CD8-positive, alpha-beta memory T cell (primary cell): ENCODE measurements at regions not wholly inside any gene's neighbourhood (a gene's known extent, or its start where the extent isn't known, plus 50 kb on each side); places are given as distances from the start of the nearest gene placed in this dataset.

Source experiments
- CTCF ChIA-PET: fragments of 350-600 bp; sonication (Branson Sonifier 250); formaldehyde crosslinking; loops from one replicate; lab custom pipeline; 2021; ENCODE audit warnings: antibody characterized with exemption; lab: Charles Lee
- POLR2A ChIA-PET: fragments of 350-600 bp; sonication (Branson Sonifier 250); formaldehyde crosslinking; loops from one replicate; lab custom pipeline; 2021; ENCODE audit warnings: antibody characterized with exemption; lab: Charles Lee
- DNase-seq, 5 donors: peaks; one replicate each; pipeline versions ENCODE4 v3.0.0 to v3.0.0-alpha.2; 2020 to 2022; ENCODE audit warnings: mixed read lengths in 1 of 5
- H3K27ac ChIP-seq: one replicate; pipeline ENCODE4 v1.7.0; 2013; ENCODE audit warnings: low read depth, mild to moderate bottlenecking, low read length, moderate library complexity
- H3K27me3 ChIP-seq: 2 replicates; pipeline ENCODE4 v1.7.0; 2013; ENCODE audit warnings: low read length, mild to moderate bottlenecking; ENCODE audit not compliant: insufficient read depth, poor library complexity, severe bottlenecking
- H3K36me3 ChIP-seq: 2 replicates; pipeline ENCODE4 v1.7.0; 2013; ENCODE audit warnings: mild to moderate bottlenecking, low read length, moderate library complexity; ENCODE audit not compliant: insufficient read depth
- H3K4me1 ChIP-seq: 2 replicates; pipeline ENCODE4 v1.7.0; 2013; ENCODE audit warnings: mild to moderate bottlenecking, low read length, moderate library complexity; ENCODE audit not compliant: insufficient read depth
- H3K4me3 ChIP-seq: 2 replicates; pipeline ENCODE4 v1.7.0; 2013; ENCODE audit warnings: mild to moderate bottlenecking, low read length
- H3K9me3 ChIP-seq: 2 replicates; pipeline ENCODE4 v1.7.0; 2013; ENCODE audit warnings: mild to moderate bottlenecking, low read length
- H3K27ac Mint-ChIP-seq, 8 donors: one replicate each; pipeline ENCODE4 v1.8.0; 2020 to 2021; ENCODE audit warnings: mixed read lengths in 8 of 8, mild to moderate bottlenecking in 6 of 8, inconsistent platforms in 3 of 8, moderate library complexity in 3 of 8
- H3K27me3 Mint-ChIP-seq, 2 donors: one replicate each; pipeline ENCODE4 v1.8.0; 2020 to 2021; ENCODE audit warnings: mixed read lengths in 2 of 2, mild to moderate bottlenecking in 1 of 2, moderate library complexity in 1 of 2
- H3K36me3 Mint-ChIP-seq, 3 donors: one replicate each; pipeline ENCODE4 v1.8.0; 2020 to 2021; ENCODE audit warnings: mixed read lengths in 3 of 3, inconsistent platforms in 1 of 3, mild to moderate bottlenecking in 1 of 3
- H3K4me1 Mint-ChIP-seq, 3 donors: one replicate each; pipeline ENCODE4 v1.8.0; 2020 to 2021; ENCODE audit warnings: mixed read lengths in 3 of 3, inconsistent platforms in 1 of 3, mild to moderate bottlenecking in 1 of 3
- H3K4me3 Mint-ChIP-seq, 7 donors: one replicate each; pipeline ENCODE4 v1.8.0; 2020 to 2021; ENCODE audit warnings: mixed read lengths in 7 of 7, mild to moderate bottlenecking in 6 of 7, moderate library complexity in 4 of 7, inconsistent platforms in 2 of 7
- H3K9me3 Mint-ChIP-seq, 5 donors: one replicate each; pipeline ENCODE4 v1.8.0; 2020 to 2022; ENCODE audit warnings: mixed read lengths in 5 of 5, mild to moderate bottlenecking in 3 of 5, moderate library complexity in 2 of 5, inconsistent platforms in 1 of 5

DNA sequence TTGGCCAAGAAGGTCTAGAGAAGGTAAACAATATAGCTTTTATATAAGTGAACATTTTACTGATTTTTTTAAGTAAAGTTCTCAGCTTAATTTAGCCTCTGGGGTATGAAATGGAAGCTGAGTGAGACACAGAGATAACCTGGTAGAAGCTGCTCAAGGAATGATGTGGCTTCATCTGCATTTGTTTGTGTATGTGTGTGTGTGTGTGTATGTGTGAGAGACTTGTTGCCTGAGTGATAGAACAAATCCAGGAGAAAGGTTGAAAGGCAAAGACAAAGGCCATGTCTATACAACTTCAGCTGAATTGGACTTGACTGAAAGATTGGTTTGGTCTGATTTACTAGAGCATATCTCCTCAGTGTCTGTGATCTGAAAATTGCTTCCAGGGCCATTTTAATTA lies 63.6 kb downstream of the PCDH7 start:
- Mint-ChIP-seq H3K4me3 (no peak overlapping the region), H3K27me3 (no peaks in the 10 kb centered on the region), H3K27ac (no peak overlapping the region), H3K36me3 (no peaks in the 10 kb centered on the region), H3K9me3 (peaks cover 1 to 19% (median 9%) of the 10 kb centered on the region in 5 donors), H3K4me1 (no peaks in the 10 kb centered on the region)
- no peak for DNase-seq
- ChIA-PET POLR2A (no interaction called here), CTCF (no interaction called here)
- Histone ChIP-seq H3K27ac (no peak overlapping the region), H3K4me3 (no peak overlapping the region), H3K4me1 (no peaks in the 10 kb centered on the region), H3K9me3 (no peaks in the 10 kb centered on the region), H3K36me3 (no peaks in the 10 kb centered on the region), H3K27me3 (no peaks in the 10 kb centered on the region)

DNA sequence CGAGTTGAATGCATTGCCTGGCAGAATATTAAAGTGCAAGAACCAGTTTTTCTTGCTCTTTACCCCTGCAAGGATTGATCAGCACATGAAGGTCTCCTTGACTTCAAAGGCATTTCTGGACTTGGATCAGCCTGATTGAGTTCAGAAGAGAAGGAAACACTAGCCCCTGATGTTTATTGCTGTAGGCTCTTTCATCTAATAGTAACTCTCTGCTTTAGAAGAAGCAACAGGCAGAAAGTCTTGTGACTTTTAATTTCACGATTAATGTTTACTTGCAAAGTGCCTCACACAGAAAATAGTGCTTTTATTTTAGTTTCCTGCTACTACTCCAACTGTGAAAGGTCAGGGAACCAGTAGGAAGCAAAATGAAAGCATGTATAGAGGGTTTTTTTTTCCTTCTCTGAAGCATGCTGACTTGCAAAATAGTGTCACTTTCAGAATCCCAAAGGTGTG lies 69.1 kb downstream of the PCDH7 start:
- Histone ChIP-seq H3K27me3 (no peaks in the 10 kb centered on the region), H3K9me3 (no peaks in the 10 kb centered on the region), H3K4me3 (no peak overlapping the region), H3K4me1 (no peaks in the 10 kb centered on the region), H3K27ac (no peak overlapping the region), H3K36me3 (no peaks in the 10 kb centered on the region)
- no peaks in the 10 kb centered on the region for H3K27me3 Mint-ChIP-seq
- CTCF ChIA-PET: no interaction called here
- no peak for DNase-seq
- peaks cover 0 to 2% (median 0%) of the 10 kb centered on the region in 3 donors for H3K36me3 Mint-ChIP-seq
- H3K4me3 Mint-ChIP-seq: no peak overlapping the region
- no peaks in the 10 kb centered on the region for H3K4me1 Mint-ChIP-seq
- peaks cover 0 to 35% (median 2%) of the 10 kb centered on the region in 5 donors for H3K9me3 Mint-ChIP-seq
- POLR2A ChIA-PET: no interaction called here
- no peak overlapping the region for H3K27ac Mint-ChIP-seq

DNA sequence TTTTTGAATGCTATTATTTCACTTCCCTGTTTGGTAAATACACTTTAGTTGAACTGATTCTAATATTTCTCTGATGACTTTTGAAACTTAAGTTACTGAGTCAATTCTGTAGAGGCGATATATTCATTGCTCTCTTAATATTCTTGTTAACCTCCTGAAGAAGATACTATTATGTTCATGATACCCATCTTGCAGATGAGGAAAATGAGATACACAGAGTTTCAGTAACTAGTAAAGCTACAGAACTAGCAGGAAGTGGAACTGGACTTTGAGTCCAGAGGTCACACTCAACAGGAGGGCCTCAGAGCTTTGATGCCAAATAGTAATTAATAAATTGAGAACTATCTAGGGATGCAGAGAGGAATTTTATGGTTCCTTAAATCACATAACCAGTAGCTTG lies 70.0 kb downstream of the PCDH7 start:
- Histone ChIP-seq H3K4me3 (no peak overlapping the region), H3K9me3 (no peaks in the 10 kb centered on the region), H3K4me1 (no peaks in the 10 kb centered on the region), H3K36me3 (no peaks in the 10 kb centered on the region), H3K27me3 (no peaks in the 10 kb centered on the region), H3K27ac (no peak overlapping the region)
- POLR2A ChIA-PET: no interaction called here
- CTCF ChIA-PET: no interaction called here
- no peak overlapping the region for H3K4me3 Mint-ChIP-seq
- peaks cover 0 to 35% (median 2%) of the 10 kb centered on the region in 5 donors for H3K9me3 Mint-ChIP-seq
- no peaks in the 10 kb centered on the region for H3K27me3 Mint-ChIP-seq
- H3K4me1 Mint-ChIP-seq: no peaks in the 10 kb centered on the region
- H3K36me3 Mint-ChIP-seq: peaks cover 0 to 2% (median 0%) of the 10 kb centered on the region in 3 donors
- no peak for DNase-seq
- no peak overlapping the region for H3K27ac Mint-ChIP-seq

DNA sequence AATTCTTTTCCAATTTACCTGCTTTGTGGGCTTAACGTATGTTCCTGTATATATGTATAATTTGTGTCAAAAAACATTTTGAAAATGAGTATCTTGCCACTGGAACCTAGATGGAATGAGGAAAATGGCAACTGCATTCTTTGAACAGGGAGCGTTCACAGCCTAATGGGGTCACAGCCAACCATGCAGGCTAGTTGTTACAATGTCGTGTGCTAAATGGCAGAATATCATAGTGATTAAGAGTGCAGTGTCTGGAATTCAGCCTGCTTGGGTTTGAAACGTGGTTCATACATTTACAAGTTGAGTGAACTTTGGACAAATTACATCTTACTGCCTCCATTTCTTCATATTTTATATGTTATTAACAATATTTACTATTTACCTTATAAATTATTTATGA lies 70.8 kb downstream of the PCDH7 start:
- CTCF ChIA-PET: no interaction called here
- POLR2A ChIA-PET: no interaction called here

DNA sequence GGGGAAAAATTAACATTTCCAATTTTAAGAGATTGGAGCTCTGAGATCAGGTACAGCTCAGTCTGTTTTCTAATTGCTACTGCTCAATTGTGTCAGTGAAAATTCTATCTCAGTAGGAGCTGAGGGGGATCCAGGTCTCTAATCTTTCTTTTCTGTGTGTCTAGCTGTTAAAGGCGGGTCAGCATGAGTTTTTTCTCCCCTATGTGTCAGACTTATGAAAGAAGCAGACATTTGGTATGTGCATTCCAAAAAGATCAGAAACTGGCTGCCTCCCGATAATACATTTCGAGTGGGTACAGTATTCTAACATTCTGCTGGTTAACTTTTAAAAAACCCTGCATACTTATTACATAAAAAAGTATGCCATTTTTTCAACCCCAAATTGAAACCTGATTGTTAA lies 72.4 kb downstream of the PCDH7 start:
- Mint-ChIP-seq H3K27me3 (peaks cover 0 to 2% of the 10 kb centered on the region in 2 donors), H3K4me3 (no peak overlapping the region), H3K36me3 (peaks cover 0 to 2% (median 0%) of the 10 kb centered on the region in 3 donors), H3K4me1 (no peaks in the 10 kb centered on the region), H3K9me3 (peaks cover 0 to 20% (median 3%) of the 10 kb centered on the region in 5 donors), H3K27ac (no peak overlapping the region)
- no peak for DNase-seq
- Histone ChIP-seq H3K4me1 (no peaks in the 10 kb centered on the region), H3K27ac (no peak overlapping the region), H3K36me3 (no peaks in the 10 kb centered on the region), H3K27me3 (no peaks in the 10 kb centered on the region), H3K9me3 (no peaks in the 10 kb centered on the region), H3K4me3 (no peak overlapping the region)
- ChIA-PET CTCF (no interaction called here), POLR2A (no interaction called here)

More for the DNA sequence above, 70.8 kb downstream of the PCDH7 start:
- no peak overlapping the region for H3K4me3 ChIP-seq
- no peak overlapping the region for H3K4me3 Mint-ChIP-seq
- no peak for DNase-seq
- H3K27ac ChIP-seq: no peak overlapping the region
- H3K9me3 Mint-ChIP-seq: peaks cover 0 to 35% (median 2%) of the 10 kb centered on the region in 5 donors
- H3K27ac Mint-ChIP-seq: no peak overlapping the region
- no peaks in the 10 kb centered on the region for H3K36me3 ChIP-seq
- H3K4me1 ChIP-seq: no peaks in the 10 kb centered on the region
- H3K4me1 Mint-ChIP-seq: no peaks in the 10 kb centered on the region
- peaks cover 0 to 2% (median 0%) of the 10 kb centered on the region in 3 donors for H3K36me3 Mint-ChIP-seq
- H3K9me3 ChIP-seq: no peaks in the 10 kb centered on the region
- no peaks in the 10 kb centered on the region for H3K27me3 ChIP-seq
- H3K27me3 Mint-ChIP-seq: no peaks in the 10 kb centered on the region

DNA sequence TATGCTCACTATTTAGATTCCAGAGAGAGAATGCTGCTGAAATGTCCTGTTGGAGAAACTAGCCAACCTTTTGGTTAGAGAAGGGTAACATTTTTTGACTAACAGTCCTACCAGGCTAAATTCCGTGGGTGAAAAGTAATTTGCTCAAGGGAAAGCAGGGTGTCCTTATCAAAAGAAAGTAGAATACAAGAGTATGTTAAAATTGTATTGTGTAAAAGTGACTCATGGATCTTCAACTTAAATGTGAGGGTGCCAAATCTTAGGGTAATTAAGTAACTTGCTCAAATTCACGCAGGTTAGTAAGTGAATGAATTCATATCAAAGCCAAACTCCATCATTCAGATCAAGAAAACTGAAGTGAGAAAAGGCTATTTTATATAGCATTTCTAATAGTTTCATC lies 81.7 kb downstream of the PCDH7 start:
- Histone ChIP-seq H3K9me3 (no peaks in the 10 kb centered on the region), H3K4me3 (no peak overlapping the region), H3K4me1 (no peaks in the 10 kb centered on the region), H3K27ac (no peak overlapping the region), H3K27me3 (no peaks in the 10 kb centered on the region), H3K36me3 (no peaks in the 10 kb centered on the region)
- ChIA-PET POLR2A (no interaction called here), CTCF (no interaction called here)
- no peak for DNase-seq
- Mint-ChIP-seq H3K36me3 (no peaks in the 10 kb centered on the region), H3K27ac (no peak overlapping the region), H3K9me3 (peaks cover 10 to 27% (median 26%) of the 10 kb centered on the region in 5 donors), H3K4me1 (no peaks in the 10 kb centered on the region), H3K27me3 (no peaks in the 10 kb centered on the region), H3K4me3 (no peak overlapping the region)

DNA sequence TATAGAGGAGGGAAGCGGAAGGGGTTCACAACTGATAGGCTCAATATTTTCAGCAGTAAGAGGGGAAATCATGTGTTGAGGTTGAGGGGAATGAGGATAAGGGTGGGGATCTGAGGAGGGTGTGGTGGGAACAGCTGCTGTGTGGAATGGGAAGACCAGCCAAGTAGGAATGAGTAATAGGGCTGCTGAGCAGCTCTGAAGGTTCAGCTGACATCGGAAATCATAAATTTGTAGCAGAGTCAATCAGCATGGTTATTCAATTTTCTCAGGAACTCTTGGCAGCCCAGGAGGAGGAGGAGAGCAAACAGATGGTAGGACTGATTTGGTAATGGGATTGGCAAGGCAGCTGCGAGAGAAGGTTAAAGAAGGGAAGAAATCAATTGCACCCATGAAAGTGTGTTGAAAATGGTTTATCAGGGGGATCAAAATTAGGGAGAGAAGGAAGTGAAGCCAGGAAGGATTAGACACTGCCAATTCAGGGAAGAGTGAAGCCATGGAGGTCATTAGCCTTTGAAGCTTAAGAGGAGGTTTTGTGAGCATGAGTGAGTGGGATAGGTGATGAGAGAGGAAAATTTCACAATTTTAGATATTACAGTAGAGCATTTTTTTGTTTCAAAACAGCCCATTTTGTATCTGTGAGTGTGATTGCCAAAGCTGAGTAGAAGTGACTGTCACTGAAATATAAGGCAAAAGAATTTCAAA lies 82.6 kb downstream of the PCDH7 start:
- H3K4me1 ChIP-seq: no peaks in the 10 kb centered on the region
- H3K27me3 Mint-ChIP-seq: no peaks in the 10 kb centered on the region
- H3K9me3 Mint-ChIP-seq: peaks cover 13 to 33% (median 24%) of the 10 kb centered on the region in 5 donors
- no peak overlapping the region for H3K27ac ChIP-seq
- H3K36me3 Mint-ChIP-seq: no peaks in the 10 kb centered on the region
- ChIA-PET POLR2A (no interaction called here), CTCF (no interaction called here)
- H3K4me3 Mint-ChIP-seq: peak overlapping the region in 1 of 7 donors; percentile 15
- no peaks in the 10 kb centered on the region for H3K36me3 ChIP-seq
- no peak overlapping the region for H3K27ac Mint-ChIP-seq
- DNase-seq: no peak
- H3K4me3 ChIP-seq: no peak overlapping the region
- H3K4me1 Mint-ChIP-seq: no peaks in the 10 kb centered on the region
- no peaks in the 10 kb centered on the region for H3K9me3 ChIP-seq
- H3K27me3 ChIP-seq: no peaks in the 10 kb centered on the region

DNA sequence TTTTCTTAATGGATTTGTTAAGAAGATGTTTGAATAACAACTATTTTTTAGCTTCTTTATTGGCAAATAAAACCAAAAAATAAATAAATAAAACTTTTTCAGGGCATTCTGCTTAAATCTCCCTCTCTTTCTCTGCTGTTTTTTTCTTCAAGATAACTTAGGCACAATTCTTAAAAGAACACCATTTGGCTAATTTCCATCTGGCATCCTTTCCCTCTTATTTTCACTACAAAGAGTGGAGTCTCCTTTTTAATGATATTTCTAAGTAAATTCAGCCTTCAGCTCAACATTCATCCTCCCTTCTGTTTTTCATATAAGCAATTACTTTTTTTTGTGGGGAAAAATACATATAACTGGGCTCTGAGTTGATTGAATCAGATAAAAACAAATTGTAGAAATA lies 88.1 kb downstream of the PCDH7 start:
- H3K27ac Mint-ChIP-seq: no peak overlapping the region
- no peak overlapping the region for H3K27ac ChIP-seq
- H3K9me3 ChIP-seq: no peaks in the 10 kb centered on the region
- no peaks in the 10 kb centered on the region for H3K4me1 Mint-ChIP-seq
- H3K36me3 ChIP-seq: no peaks in the 10 kb centered on the region
- POLR2A ChIA-PET: no interaction called here
- no peaks in the 10 kb centered on the region for H3K27me3 ChIP-seq
- H3K36me3 Mint-ChIP-seq: no peaks in the 10 kb centered on the region
- CTCF ChIA-PET: no interaction called here
- no peak overlapping the region for H3K4me3 ChIP-seq
- H3K4me3 Mint-ChIP-seq: no peak overlapping the region
- H3K4me1 ChIP-seq: no peaks in the 10 kb centered on the region
- no peaks in the 10 kb centered on the region for H3K27me3 Mint-ChIP-seq
- DNase-seq: no peak
- H3K9me3 Mint-ChIP-seq: peaks cover 3 to 32% (median 12%) of the 10 kb centered on the region in 5 donors
